K562 (cell line): ENCODE measurements at regions not wholly inside any gene's neighbourhood (a gene's known extent, or its start where the extent isn't known, plus 50 kb on each side); places are given as distances from the start of the nearest gene placed in this dataset.

Experiments
- ATAC-seq: fragments of 200-7000 bp; cut with Tn5 transposase; 3 replicates; pipeline ENCODE4 v1.9.1; 2020; ENCODE audit warnings: moderate library complexity
- BruUV-seq: library from RNA; stranded (reverse); fragments of 400-500 nt; replicated peaks from 2 replicates; lab custom pipeline; 2021; lab: Mats Ljungman, UMichigan
- CTCF ChIA-PET: fragments of 300-600 bp; formaldehyde crosslinking; extraction: SDS; loops from one replicate; lab custom pipeline; 2021; ENCODE audit warnings: low intra/inter-chr PET ratio; lab: Yijun Ruan, JAX
- POLR2A ChIA-PET: fragments of 300-600, 350-650 bp; sonication (Branson Sonifier 250); formaldehyde crosslinking; extraction: SDS; loops from one replicate; lab custom pipeline; 2021; ENCODE audit warnings: antibody characterized with exemption, inconsistent platforms; lab: Yijun Ruan, JAX
- DNase-seq, 4 experiments: peaks; one replicate each; pipeline versions ENCODE4 v3.0.0 to v3.0.0-alpha.2; 2011 to 2018; ENCODE audit warnings: low spot score in 3 of 4, mixed read lengths in 3 of 4; ENCODE audit errors: extremely low read depth in 1 of 4
- FAIRE-seq: peaks from 2 replicates; lab custom pipeline; 2011; peaks lifted over from hg19 to GRCh38; lab: Jason Lieb, UNC
- H2AFZ ChIP-seq: 2 replicates; pipeline ENCODE4 v1.6.0; 2011; ENCODE audit warnings: low read depth, low read length, control low read depth, inconsistent platforms
- H3K27ac ChIP-seq: fragments of 200-600 bp; 3 replicates; pipeline ENCODE4 v1.8.0; 2011; ENCODE audit warnings: low read depth, mild to moderate bottlenecking, control low read depth, inconsistent platforms, low read length, moderate library complexity, mixed read lengths; ENCODE audit errors: extremely low read depth
- H3K27me3 ChIP-seq, 2 experiments: fragments of 300-600 bp in 1 of 2; 2 replicates in 1 of 2; 3 replicates in 1 of 2; pipeline versions ENCODE4 v1.6.0 to v1.8.0; 2011; ENCODE audit warnings: inconsistent platforms in 2 of 2, low read length in 2 of 2, mild to moderate bottlenecking in 1 of 2, mixed read lengths in 1 of 2, moderate library complexity in 1 of 2; ENCODE audit not compliant: control insufficient read depth in 2 of 2, insufficient read depth in 2 of 2
- H3K36me3 ChIP-seq: fragments of 300-600 bp; 3 replicates; pipeline ENCODE4 v1.8.0; 2011; ENCODE audit warnings: mild to moderate bottlenecking, low read length, inconsistent platforms; ENCODE audit not compliant: control insufficient read depth, insufficient read depth
- H3K4me1 ChIP-seq, 2 experiments: fragments of 200-600 bp in 1 of 2; replicated peaks in 1 of 2; 2 replicates in 1 of 2; 3 replicates in 1 of 2; pipeline versions ENCODE4 v1.5.1 to v1.8.0; 2011; ENCODE audit warnings: inconsistent platforms in 2 of 2, low read length in 2 of 2, mild to moderate bottlenecking in 1 of 2, mixed read lengths in 1 of 2, moderate library complexity in 1 of 2; ENCODE audit not compliant: control insufficient read depth in 2 of 2, insufficient read depth in 2 of 2
- H3K4me2 ChIP-seq: 2 replicates; pipeline ENCODE4 v1.6.1; 2011; ENCODE audit warnings: low read length, control low read depth, inconsistent platforms, mixed read lengths; ENCODE audit not compliant: insufficient read depth
- H3K4me3 ChIP-seq: fragments of 200-600 bp; sonication (generic), shearing (Covaris generic); 2 replicates; pipeline ENCODE4 v1.5.1; 2016; ENCODE audit warnings: control low read depth, inconsistent platforms
- H3K79me2 ChIP-seq: fragments of 200-600 bp; 3 replicates; pipeline ENCODE4 v1.8.0; 2011; ENCODE audit warnings: low read length, inconsistent platforms; ENCODE audit not compliant: control insufficient read depth, insufficient read depth
- H3K9ac ChIP-seq, 2 experiments: 2 replicates each; pipeline versions ENCODE4 v1.6.0 to v1.6.1; 2011; ENCODE audit warnings: low read depth in 2 of 2, low read length in 2 of 2, control low read depth in 1 of 2, inconsistent platforms in 1 of 2, mild to moderate bottlenecking in 1 of 2, mixed read lengths in 1 of 2; ENCODE audit not compliant: insufficient read depth in 1 of 2
- H3K9me1 ChIP-seq: one replicate; pipeline ENCODE4 v1.6.0; 2011; ENCODE audit warnings: inconsistent platforms, mild to moderate bottlenecking, low read length, moderate library complexity; ENCODE audit not compliant: control insufficient read depth, insufficient read depth
- H3K9me3 ChIP-seq: replicated peaks from 2 replicates; pipeline ENCODE4 v1.5.1; 2011; ENCODE audit warnings: low read depth, low read length, inconsistent platforms; ENCODE audit not compliant: control insufficient read depth, insufficient read depth
- H4K20me1 ChIP-seq: replicated peaks from 2 replicates; pipeline ENCODE4 v1.6.1; 2011; ENCODE audit warnings: low read length, inconsistent platforms, mixed read lengths; ENCODE audit not compliant: control insufficient read depth, insufficient read depth
- DMBX1 ChIP-seq: fragments of 250-450 bp; sonication (Bioruptor Pico); IDR thresholded peaks from 2 replicates; pipeline ENCODE4 v1.8.0; 2022; ENCODE audit warnings: inconsistent platforms, mild to moderate bottlenecking, moderate library complexity, borderline replicate concordance
- EZH2 ChIP-seq: IDR thresholded peaks from 2 replicates; pipeline ENCODE4 v1.6.1; 2012; ENCODE audit warnings: low read depth, mild to moderate bottlenecking, inconsistent platforms, low read length, borderline replicate concordance
- HDGF ChIP-seq: fragments of 450-650 bp; IDR thresholded peaks from 2 replicates; pipeline ENCODE4 v1.6.1; 2016
- POU5F1 ChIP-seq: fragments of 150-350 bp; IDR thresholded peaks from 2 replicates; pipeline ENCODE4 v1.6.1; 2014; ENCODE audit warnings: borderline replicate concordance, low read length, low read depth, mild to moderate bottlenecking; ENCODE audit not compliant: partially characterized antibody
- RBBP5 ChIP-seq: fragments of 200-600 bp; sonication (generic); IDR thresholded peaks from 2 replicates; pipeline ENCODE4 v1.6.1; 2012; ENCODE audit warnings: borderline replicate concordance, mild to moderate bottlenecking, low read length, control low read depth, inconsistent platforms; ENCODE audit not compliant: insufficient read depth, poor library complexity, severe bottlenecking
- SMARCA4 ChIP-seq: fragments of 450-650 bp; IDR thresholded peaks from 2 replicates; pipeline ENCODE4 v1.6.1; 2016
- SUPT5H ChIP-seq: fragments of 450-650 bp; IDR thresholded peaks from 2 replicates; pipeline ENCODE4 v1.6.1; 2016
- TOE1 ChIP-seq, 2 experiments: fragments of 450-650 bp in 1 of 2; sonication (generic) in 1 of 2; formaldehyde crosslinking in 1 of 2; IDR thresholded peaks; 2 replicates each; pipeline versions ENCODE4 v1.7.1 to v1.8.0; 2016 to 2022; ENCODE audit warnings: borderline replicate concordance in 2 of 2, mild to moderate bottlenecking in 2 of 2, antibody characterized with exemption in 1 of 2, inconsistent platforms in 1 of 2, low read depth in 1 of 2, missing genetic modification reagents in 1 of 2, moderate library complexity in 1 of 2
- ZNF239 ChIP-seq: fragments of 250-450 bp; sonication (Bioruptor Pico); IDR thresholded peaks from 2 replicates; pipeline ENCODE4 v1.4.0; 2020; ENCODE audit warnings: mild to moderate bottlenecking
- ZNF41 ChIP-seq: fragments of 250-450 bp; sonication (Bioruptor Pico); conservative IDR thresholded peaks from 2 replicates; pipeline ENCODE4 v1.4.0; 2020; ENCODE audit warnings: mild to moderate bottlenecking
- ZNF586 ChIP-seq: fragments of 450-650 bp; formaldehyde crosslinking; conservative IDR thresholded peaks from 2 replicates; pipeline ENCODE4 v1.4.0; 2020; ENCODE audit warnings: mild to moderate bottlenecking, moderate library complexity
- in situ Hi-C: fragments of 300-500 bp; cut with MboI; formaldehyde crosslinking; loops from 4 replicates; pipeline ENCODE4 v1.15.0; 2018; ENCODE audit warnings: inconsistent platforms, mixed read lengths
- intact Hi-C: fragments of 100-400 bp; cut with micrococcal nuclease; formaldehyde crosslinking; loops from 2 replicates; pipeline ENCODE4 v1.14.2; 2022
- TF ChIP-seq, protein P1 (sequence below): fragments of 450-650 bp; formaldehyde crosslinking; IDR thresholded peaks from 2 replicates; pipeline ENCODE4 v1.4.0; 2020; ENCODE audit warnings: mild to moderate bottlenecking, mixed read lengths

DNA sequence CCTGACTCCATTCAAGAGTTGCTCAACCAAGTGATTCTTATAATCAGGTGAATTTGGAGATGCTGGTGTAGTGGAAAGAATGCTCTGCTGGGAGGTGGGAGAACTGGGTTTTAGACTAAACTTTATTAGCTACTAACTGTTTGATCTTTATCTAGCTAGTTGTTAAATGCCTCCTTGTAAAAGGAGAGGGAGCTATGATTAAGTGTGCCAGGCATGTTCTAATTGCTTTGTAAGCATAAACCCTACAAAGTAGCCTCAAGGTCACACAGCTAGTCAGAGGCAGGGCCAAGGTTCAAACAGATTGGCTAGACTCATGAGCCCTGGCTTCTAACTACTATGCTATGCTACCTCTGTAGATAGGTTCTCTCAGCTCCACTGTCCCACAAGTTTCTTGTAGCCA is 105.5 kb downstream of the NXPE2 start:
- ChIA-PET CTCF (no interaction called here), POLR2A (interaction anchor here (0.7 to 1.4 kb wide), 2 partner anchors 16 to 238 kb away, joined by 3 to 4 read pairs; no protein-coding TSS in a partner anchor)
- no TSS peak for BruUV-seq
- no peaks in the 10 kb centered on the region for H3K9me3 ChIP-seq
- no peak overlapping the region for H2AFZ ChIP-seq
- H3K36me3 ChIP-seq, result no peaks in the 10 kb centered on the region
- no peak overlapping the region for H3K4me2 ChIP-seq
- no peak overlapping the region for H3K4me3 ChIP-seq
- in situ Hi-C loops, result no loop called here
- H3K27ac ChIP-seq, result no peak overlapping the region
- DNase-seq (no peak), ATAC-seq (no peak), FAIRE-seq (no peak)
- H3K4me1 ChIP-seq, result no peaks in the 10 kb centered on the region
- H3K9me1 ChIP-seq, result no peaks in the 10 kb centered on the region
- TF ChIP-seq ZNF41 (no peak), SMARCA4 (no peak), ZNF239 (no peak), EZH2 (no peak), HDGF (no peak), SUPT5H (no peak), POU5F1 (no peak), DMBX1 (CRISPR knock-in tag) (no peak), TOE1 (IDR thresholded peaks at IDR 0.05; ENCODE audit: borderline replicate concordance) (no peak), TOE1 (CRISPR knock-in tag; IDR thresholded peaks at IDR 0.05; ENCODE audit: borderline replicate concordance, low read depth) (no peak), RBBP5 (no peak), ZNF586 (CRISPR knock-in tag) (no peak)
- TF ChIP-seq, protein P1, sequence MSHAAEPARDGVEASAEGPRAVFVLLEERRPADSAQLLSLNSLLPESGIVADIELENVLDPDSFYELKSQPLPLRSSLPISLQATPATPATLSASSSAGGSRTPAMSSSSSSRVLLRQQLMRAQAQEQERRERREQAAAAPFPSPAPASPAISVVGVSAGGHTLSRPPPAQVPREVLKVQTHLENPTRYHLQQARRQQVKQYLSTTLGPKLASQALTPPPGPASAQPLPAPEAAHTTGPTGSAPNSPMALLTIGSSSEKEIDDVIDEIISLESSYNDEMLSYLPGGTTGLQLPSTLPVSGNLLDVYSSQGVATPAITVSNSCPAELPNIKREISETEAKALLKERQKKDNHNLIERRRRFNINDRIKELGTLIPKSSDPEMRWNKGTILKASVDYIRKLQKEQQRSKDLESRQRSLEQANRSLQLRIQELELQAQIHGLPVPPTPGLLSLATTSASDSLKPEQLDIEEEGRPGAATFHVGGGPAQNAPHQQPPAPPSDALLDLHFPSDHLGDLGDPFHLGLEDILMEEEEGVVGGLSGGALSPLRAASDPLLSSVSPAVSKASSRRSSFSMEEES (CRISPR knock-in tag), result no peak
- intact Hi-C loops, result no loop called here
- H3K9ac ChIP-seq, result no peak overlapping the region
- H4K20me1 ChIP-seq, result no peaks in the 10 kb centered on the region; the same call in 1 of the 2 replicates
- H3K27me3 ChIP-seq, result no peaks in the 10 kb centered on the region; a peak in 1 of 5 replicates
- no peaks in the 10 kb centered on the region for H3K79me2 ChIP-seq
